ENCODE measurements at regions not wholly inside any gene's neighbourhood (a gene's known extent, or its start where the extent isn't known, plus 50 kb on each side); places are given as distances from the start of the nearest gene placed in this dataset.

DNA sequence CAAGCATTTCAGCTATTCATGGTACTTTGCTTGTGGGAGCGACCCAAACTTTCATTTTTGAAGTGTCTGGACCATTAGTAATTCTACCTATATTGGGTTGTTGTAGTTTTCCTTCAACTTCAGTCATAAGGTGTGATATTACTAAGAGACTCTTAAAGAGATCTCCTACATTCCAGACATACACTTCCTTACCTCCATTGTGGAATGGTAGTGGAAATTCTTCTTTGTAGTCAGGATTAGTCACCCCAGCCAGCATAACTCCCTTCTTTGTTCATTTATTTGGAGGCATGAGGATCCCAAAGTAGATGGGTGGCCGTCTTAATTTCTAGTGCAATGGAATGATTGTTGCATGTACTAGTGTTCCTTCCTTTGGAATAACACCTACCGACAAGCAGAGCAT is 991.4 kb downstream of the ARAP2 start:
- H4K20me1 ChIP-seq (replicated peaks in 1 of 2; ENCODE audit: control insufficient read depth in 1 of 2, insufficient read depth in 2 of 2, low read length in 2 of 2), result no peaks in the 10 kb centered on the region
- no peaks in the 10 kb centered on the region for H3K79me2 ChIP-seq (ENCODE audit: control insufficient read depth in 1 of 2, insufficient read depth in 2 of 2, low read length in 2 of 2)
- H2BK12ac ChIP-seq (ENCODE audit: low read depth, low read length), result no peak overlapping the region
- H3K36me3 ChIP-seq (ENCODE audit: control insufficient read depth in 2 of 4, insufficient read depth in 4 of 4, low read length in 3 of 4), result no peaks in the 10 kb centered on the region
- FAIRE-seq (no peak), DNase-seq (ENCODE audit: low read depth in 1 of 2, low spot score in 2 of 2) (no peak)
- H3K14ac ChIP-seq (ENCODE audit: insufficient read length), result no peak overlapping the region
- H2BK5ac ChIP-seq (ENCODE audit: low read depth, low read length), result no peak overlapping the region
- no peaks in the 10 kb centered on the region for H3K27me3 ChIP-seq (replicated peaks in 1 of 4; ENCODE audit: control insufficient read depth in 3 of 4, extremely low read depth in 1 of 4, insufficient read depth in 3 of 4, low read length in 3 of 4)
- H2BK20ac ChIP-seq (ENCODE audit: low read length), result no peak overlapping the region
- no peak overlapping the region for H3K4me2 ChIP-seq (ENCODE audit: insufficient read depth in 1 of 2, low read depth in 2 of 2, low read length in 2 of 2)
- H3K4me3 ChIP-seq (ENCODE audit: extremely low read depth in 1 of 4, insufficient read depth in 2 of 4, low read depth in 3 of 4, low read length in 4 of 4), result no peak overlapping the region
- H3K23ac ChIP-seq (ENCODE audit: insufficient read length), result no peak overlapping the region
- TF ChIP-seq BRCA1 (IDR thresholded peaks at IDR 0.05; ENCODE audit: low read depth, low read length) (no peak), JUND (IDR thresholded peaks at IDR 0.05; ENCODE audit: low read length) (no peak), TAF7 (optimal IDR thresholded peaks at IDR 0.05; ENCODE audit: borderline replicate concordance, low read depth, low read length) (no peak), MAX (IDR thresholded peaks at IDR 0.05) (no peak), TBP (IDR thresholded peaks at IDR 0.05; ENCODE audit: low read depth, low read length) (no peak), SAP30 (IDR thresholded peaks at IDR 0.05; ENCODE audit: insufficient read depth, insufficient replicate concordance, low read length) (no peak), BCL11A (IDR thresholded peaks at IDR 0.05; ENCODE audit: low read depth in 2 of 2, low read length in 2 of 2) (no peak)
- TF ChIP-seq, protein P1, sequence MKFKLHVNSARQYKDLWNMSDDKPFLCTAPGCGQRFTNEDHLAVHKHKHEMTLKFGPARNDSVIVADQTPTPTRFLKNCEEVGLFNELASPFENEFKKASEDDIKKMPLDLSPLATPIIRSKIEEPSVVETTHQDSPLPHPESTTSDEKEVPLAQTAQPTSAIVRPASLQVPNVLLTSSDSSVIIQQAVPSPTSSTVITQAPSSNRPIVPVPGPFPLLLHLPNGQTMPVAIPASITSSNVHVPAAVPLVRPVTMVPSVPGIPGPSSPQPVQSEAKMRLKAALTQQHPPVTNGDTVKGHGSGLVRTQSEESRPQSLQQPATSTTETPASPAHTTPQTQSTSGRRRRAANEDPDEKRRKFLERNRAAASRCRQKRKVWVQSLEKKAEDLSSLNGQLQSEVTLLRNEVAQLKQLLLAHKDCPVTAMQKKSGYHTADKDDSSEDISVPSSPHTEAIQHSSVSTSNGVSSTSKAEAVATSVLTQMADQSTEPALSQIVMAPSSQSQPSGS (IDR thresholded peaks at IDR 0.05; ENCODE audit: low read length), result no peak
- no peak overlapping the region for H2BK15ac ChIP-seq (ENCODE audit: low read length)
- ChIA-PET CTCF (ENCODE audit: partially characterized antibody) (interaction anchor here (0.5 kb wide), 1 partner anchor 1532 kb away, joined by 3 read pairs; no protein-coding TSS in a partner anchor), POLR2A (ENCODE audit: partially characterized antibody) (no interaction called here)
- H3K9ac ChIP-seq (replicated peaks in 1 of 4; ENCODE audit: extremely low read depth in 1 of 4, low read depth in 3 of 4, low read length in 3 of 4), result no peak overlapping the region
- H3K56ac ChIP-seq (replicated peaks; ENCODE audit: insufficient read length, low read depth, low read length), result no peak overlapping the region
- H3K18ac ChIP-seq (ENCODE audit: extremely low read depth, low read length), result no peak overlapping the region
- no peak overlapping the region for H2BK120ac ChIP-seq (replicated peaks; ENCODE audit: low read depth, low read length)
- H3K4me1 ChIP-seq (replicated peaks in 1 of 4; ENCODE audit: control insufficient read depth in 3 of 4, insufficient read depth in 4 of 4, low read length in 3 of 4), result no peaks in the 10 kb centered on the region
- 95% methylated on average over 3 of the region's 3 CpGs; no CpG with 5 or more reads in 1 of the 2 experiments for WGBS, 2 experiments (ENCODE audit: extremely low coverage in 1 of 2, insufficient coverage in 1 of 2, insufficient read length in 1 of 2, insufficient replicate concordance in 2 of 2, low coverage in 1 of 2, low lambda C conversion rate in 2 of 2, missing lambda C conversion rate in 1 of 2)
- H4K91ac ChIP-seq (replicated peaks; ENCODE audit: insufficient read length, low read length), result no peak overlapping the region
- no peak overlapping the region for H2AK5ac ChIP-seq (ENCODE audit: low read depth, low read length)
- no peaks in the 10 kb centered on the region for H3K9me3 ChIP-seq (ENCODE audit: insufficient read depth in 2 of 2, low read depth in 1 of 2, low read length in 1 of 2)
- H3K23me2 ChIP-seq (ENCODE audit: low read depth, low read length), result no peaks in the 10 kb centered on the region; the same call in 1 of the 2 replicates
- H4K8ac ChIP-seq (ENCODE audit: extremely low read depth, insufficient read depth, low read length), result no peak overlapping the region
- H2AFZ ChIP-seq (ENCODE audit: low read length), result no peak overlapping the region
- no peak overlapping the region for H3K27ac ChIP-seq (ENCODE audit: low read depth, low read length)
- no peaks in the 10 kb centered on the region for H3K79me1 ChIP-seq (ENCODE audit: low read depth, low read length)
- no peak overlapping the region for H3K4ac ChIP-seq (replicated peaks; ENCODE audit: insufficient read length, low read depth, low read length)
- no peak overlapping the region for H4K5ac ChIP-seq (ENCODE audit: insufficient read length, low read depth, low read length)
